HG03025 (cell line): ENCODE measurements at regions not wholly inside any gene's neighbourhood (a gene's known extent, or its start where the extent isn't known, plus 50 kb on each side); places are given as distances from the start of the nearest gene placed in this dataset.

Source experiments
- ATAC-seq: cut with Tn5 transposase; IDR thresholded peaks from one replicate; pipeline ENCODE4 v1.9.1; 2021; ENCODE audit warnings: mild to moderate bottlenecking, moderate library complexity; ENCODE audit not compliant: unreplicated experiment, low FRiP score

DNA sequence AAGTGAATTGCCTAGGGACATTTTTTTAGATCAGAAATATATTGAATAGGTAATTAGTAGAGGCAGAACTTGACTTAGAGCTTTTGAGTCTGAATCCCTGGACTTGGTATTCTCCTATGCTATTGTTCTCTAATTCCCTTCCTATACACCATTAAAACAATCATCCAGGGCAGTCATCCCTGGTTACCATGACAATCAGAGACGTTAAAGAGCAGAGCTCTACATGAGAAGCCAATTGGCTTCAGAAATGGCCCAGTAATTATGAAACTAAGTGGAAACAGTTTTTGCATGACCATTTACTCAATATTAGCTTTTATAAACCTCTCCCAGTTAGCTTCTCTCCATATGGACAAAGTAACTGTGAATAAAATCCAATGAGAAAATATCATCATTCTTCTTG is 182.1 kb upstream of the TP63 start:
- no peak for ATAC-seq

DNA sequence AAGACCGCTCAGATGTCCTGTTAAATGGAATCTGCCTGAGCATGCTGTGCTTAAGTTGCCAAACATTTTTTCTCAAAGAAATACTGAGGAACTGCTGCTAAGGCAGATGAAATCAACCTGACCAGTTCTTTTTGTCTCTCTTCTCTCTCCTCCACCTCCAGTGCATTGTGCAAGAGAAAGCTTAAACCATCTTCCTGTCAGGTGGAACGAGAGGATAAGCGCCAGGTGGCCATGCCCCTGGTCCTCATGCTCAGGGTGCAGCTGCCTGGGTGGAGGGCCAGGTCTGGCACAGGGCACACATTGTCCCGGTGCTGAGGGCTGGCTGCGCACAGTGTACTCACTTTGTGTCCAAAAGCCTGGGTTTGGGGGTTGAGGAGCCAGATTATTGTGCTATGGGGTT is 176.2 kb upstream of the TP63 start:
- ATAC-seq = no peak

DNA sequence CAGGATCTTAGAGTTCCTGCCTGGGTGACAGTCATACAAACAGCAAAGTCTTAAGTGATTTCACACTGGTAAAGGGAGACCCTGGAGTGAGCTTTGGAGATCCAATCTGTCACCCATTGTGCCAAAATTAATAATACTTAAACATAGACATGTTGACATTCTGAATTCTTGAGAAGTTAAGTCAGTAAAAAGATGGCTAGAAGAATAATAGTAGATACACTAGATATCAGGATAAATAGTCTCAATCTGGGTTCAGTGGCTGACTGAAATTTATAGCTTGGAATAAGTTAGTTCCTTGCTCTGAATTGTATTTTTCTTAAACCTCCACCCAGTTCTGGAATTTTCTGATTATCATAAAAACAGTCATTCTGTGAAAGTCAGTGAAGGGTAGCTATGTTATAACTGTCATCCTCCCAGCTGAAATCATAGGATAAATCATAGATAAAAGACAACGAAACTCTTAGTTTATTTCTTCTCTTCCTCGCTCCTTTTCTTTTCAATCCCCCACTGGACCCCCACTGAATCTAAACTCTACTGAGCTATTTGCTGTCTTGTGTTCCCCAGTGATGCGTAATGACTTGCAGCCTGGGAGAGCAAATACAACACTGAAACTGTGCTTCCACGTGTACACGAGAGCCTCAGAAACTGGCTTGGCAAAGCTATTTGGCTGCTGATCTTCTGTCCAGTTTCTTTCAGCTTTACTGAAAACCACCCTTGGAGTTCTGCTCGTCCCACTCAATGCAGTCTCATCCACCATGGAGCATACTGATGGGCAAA is 175.4 kb upstream of the TP63 start:
- no peak for ATAC-seq

DNA sequence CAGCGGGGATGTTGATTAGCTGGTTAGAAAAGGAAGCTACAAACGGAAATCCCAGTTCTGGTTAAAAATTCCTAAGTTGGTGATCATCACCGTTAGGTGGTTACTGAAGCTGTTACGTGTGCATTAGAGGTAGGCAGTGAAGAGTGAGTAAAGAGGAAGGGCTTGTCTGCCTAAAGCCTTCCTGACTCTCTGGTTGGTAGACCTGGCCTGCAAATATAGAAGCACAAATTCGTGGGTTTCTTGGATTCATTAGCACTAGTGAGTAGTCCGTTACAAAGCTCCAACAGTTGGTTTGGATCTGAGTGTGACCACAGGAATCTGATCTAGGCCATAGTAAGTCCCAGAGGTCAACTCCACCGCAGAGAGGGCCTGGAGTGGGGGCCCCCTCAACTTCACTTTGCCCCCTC is 174.0 kb upstream of the TP63 start:
- ATAC-seq = no peak

GRCh38 chr3:189457631-189458412 is 173.4 kb upstream of the TP63 start:
- no peak for ATAC-seq

- no peak for ATAC-seq
These were observed 172.7 kb upstream of the TP63 start for GRCh38 chr3:189458528-189458927.

- ATAC-seq = no peak
These were observed 172.0 kb upstream of the TP63 start for GRCh38 chr3:189459231-189459630.

DNA sequence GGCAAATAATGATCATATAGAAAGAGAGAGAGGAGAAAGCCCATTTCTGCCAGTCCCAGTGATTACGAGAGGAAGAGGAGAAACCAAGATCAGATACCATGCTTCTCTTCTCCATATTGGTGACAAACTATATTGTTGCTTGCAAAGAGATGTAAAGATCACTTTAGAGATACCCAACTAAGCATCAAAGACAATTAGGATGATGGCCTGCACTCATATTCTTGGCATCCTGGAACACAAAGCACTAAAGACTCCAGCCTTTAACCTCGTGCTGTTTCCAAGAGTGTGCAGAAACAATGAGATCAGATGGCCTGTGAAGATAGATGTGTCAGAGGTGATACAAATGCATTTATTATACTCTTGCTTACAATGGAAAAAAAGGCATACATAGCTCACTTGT is 170.7 kb upstream of the TP63 start:
- no peak for ATAC-seq

DNA sequence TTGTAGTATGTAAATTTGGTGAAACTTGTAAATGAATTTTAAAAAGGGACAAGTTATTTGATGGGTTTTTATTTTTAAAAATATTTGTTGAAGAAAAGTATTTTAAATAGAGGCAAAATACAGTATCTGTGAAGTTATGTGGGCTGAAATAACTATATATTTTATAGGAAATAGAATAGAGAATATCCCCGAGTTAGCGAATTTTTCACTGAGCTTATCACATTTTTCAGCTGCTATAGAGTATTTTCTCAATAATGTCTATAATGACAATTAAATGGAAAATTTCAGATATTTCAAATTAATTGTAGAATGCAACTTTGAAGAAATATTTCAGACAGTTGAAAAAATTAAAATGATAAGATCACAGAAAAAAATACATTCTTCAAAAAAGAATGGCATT is 166.4 kb upstream of the TP63 start:
- no peak for ATAC-seq

- ATAC-seq = no peak
These were observed 165.2 kb upstream of the TP63 start for GRCh38 chr3:189466004-189466403.

GRCh38 chr3:189467451-189467850 is 163.7 kb upstream of the TP63 start:
- ATAC-seq = no peak

DNA sequence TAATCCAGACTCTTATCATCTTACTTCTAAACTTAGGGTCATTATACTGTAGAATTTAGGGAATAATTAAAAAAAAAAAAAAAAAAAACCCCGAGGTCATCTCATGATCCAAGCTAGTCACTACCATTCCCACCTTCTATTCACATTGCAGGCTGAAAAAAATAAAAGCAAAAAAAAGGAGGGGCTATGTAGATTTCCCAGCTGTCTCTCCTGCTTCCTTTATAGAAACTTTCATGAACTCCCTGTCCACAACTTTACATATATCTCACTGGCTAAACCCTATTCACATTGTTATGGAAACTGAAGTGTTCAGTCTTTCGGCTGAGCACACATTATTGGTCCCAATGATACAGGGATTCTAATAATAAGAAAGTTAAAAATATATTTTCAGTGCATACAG is 156.2 kb upstream of the TP63 start:
- ATAC-seq = no peak

GRCh38 chr3:189477614-189478013 is 153.6 kb upstream of the TP63 start:
- ATAC-seq = no peak

DNA sequence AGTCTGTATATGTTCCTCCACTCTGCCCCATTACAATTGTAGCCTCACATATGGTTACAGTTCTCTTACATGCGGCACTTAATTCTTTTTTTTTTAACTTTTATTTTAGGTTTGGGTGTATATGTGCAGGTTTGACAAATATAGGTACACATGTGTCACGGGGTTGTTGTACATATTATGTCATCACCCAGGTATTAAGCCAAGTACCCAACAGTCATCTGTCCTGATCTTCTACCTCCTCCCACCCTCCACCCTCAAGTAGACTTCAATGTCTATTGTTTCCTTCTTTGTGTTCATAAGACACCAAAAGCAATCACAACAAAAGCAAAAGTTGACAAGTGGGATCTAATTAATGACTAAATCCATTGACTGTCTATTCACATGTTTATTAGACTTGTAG is 144.6 kb upstream of the TP63 start:
- no peak for ATAC-seq

- no peak for ATAC-seq
These were observed 142.9 kb upstream of the TP63 start for GRCh38 chr3:189488241-189488767.

GRCh38 chr3:189490337-189490736 is 140.9 kb upstream of the TP63 start:
- ATAC-seq = no peak

- ATAC-seq = no peak
These were observed 140.4 kb upstream of the TP63 start for GRCh38 chr3:189490749-189491148.

GRCh38 chr3:189491831-189492230 is 139.4 kb upstream of the TP63 start:
- ATAC-seq = no peak

GRCh38 chr3:189493271-189493670 is 137.9 kb upstream of the TP63 start:
- ATAC-seq = no peak

DNA sequence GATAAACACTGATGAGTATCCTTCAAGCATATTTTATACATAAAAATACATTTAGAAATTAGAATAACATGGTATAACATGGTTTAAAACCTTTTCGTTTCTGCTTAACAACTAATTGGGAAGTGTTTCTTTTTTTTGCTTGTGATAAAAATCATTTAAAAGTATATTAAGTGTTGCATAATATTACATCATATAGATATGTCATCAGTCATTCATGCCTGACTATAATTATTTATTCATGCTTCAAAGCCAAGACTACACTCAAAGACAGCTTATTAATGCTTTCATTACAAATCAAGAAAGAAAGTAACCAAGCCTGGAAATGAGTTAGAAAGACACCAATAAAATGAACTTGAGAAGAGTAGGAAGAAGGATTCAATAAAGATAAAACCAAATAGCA is 136.6 kb upstream of the TP63 start:
- ATAC-seq = no peak

DNA sequence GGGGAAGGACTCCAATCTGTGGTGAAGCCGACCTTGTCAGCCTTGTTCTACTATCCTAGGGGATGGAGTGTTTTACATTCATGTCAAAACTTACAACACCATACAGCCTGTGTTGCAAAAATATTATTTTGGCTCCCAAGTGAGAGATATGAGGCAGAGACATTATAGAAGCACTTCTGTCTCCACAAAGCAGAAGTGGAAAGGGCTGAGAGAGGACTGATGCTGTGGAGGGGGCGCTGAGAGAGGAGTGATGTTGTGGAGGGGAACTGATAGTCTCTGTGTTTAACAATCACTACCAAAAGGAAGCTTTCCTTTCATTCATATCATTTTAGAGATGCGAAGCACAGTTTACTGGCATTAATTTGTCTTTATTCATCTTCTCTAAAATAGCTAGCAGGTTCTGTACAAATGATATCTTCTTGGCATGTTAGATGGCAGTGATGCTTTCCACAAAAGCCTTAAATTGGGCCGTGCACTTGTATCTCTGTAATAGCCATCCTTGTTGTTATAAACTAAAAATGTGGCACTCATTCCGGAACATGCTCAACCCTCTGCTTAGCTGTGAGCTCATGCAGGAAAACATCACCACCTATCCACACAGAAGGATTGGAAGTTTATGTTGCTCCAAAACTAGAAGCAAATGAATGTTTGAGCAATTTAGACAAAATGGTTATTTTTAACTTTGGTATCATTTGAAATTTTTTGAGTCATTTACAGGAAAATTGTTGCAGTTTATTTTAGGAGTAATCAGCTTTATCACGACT is 134.6 kb upstream of the TP63 start:
- ATAC-seq = no peak
